Psoas muscle (tissue), 7 donors: ENCODE measurements at regions not wholly inside any gene's neighbourhood (a gene's known extent, or its start where the extent isn't known, plus 50 kb on each side); places are given as distances from the start of the nearest gene placed in this dataset.
A peak's percentile ranks its signal among the peaks of the same experiment; 100 is the strongest.

Experiments
- ATAC-seq, 4 donors: fragments of 200-7000 bp; cut with Tn5 transposase; one replicate each; pipeline ENCODE4 v1.9.1; 2020; ENCODE audit warnings: moderate library complexity in 3 of 4, mild to moderate bottlenecking in 2 of 4
- DNase-seq, 2 donors: peaks; one replicate each; pipeline ENCODE4 v3.0.0-alpha.2; 2020
- H3K27ac ChIP-seq: fragments of 200-600 bp; one replicate; pipeline ENCODE4 v1.8.0; 2022
- H3K27me3 ChIP-seq, 3 donors: fragments of 200-600 bp in 1 of 3; one replicate each; pipeline versions ENCODE4 v1.6.1 to v1.8.0; 2013 to 2022; ENCODE audit warnings: low read length in 2 of 3, mild to moderate bottlenecking in 2 of 3, moderate library complexity in 1 of 3; ENCODE audit not compliant: insufficient read depth in 3 of 3
- H3K36me3 ChIP-seq, 2 donors: fragments of 200-600 bp in 1 of 2; one replicate each; pipeline versions ENCODE4 v1.6.1 to v1.8.0; 2013 to 2022; ENCODE audit warnings: low read depth in 1 of 2, mild to moderate bottlenecking in 1 of 2, moderate library complexity in 1 of 2; ENCODE audit not compliant: insufficient read depth in 1 of 2
- H3K4me1 ChIP-seq: fragments of 200-600 bp; one replicate; pipeline ENCODE4 v1.8.0; 2022
- H3K4me3 ChIP-seq: fragments of 200-600 bp; one replicate; pipeline ENCODE4 v1.8.0; 2022; ENCODE audit warnings: mild to moderate bottlenecking
- H3K9me3 ChIP-seq: fragments of 200-600 bp; one replicate; pipeline ENCODE4 v1.8.0; 2022
- CTCF ChIP-seq: fragments of 200-600 bp; IDR thresholded peaks from one replicate; pipeline ENCODE4 v1.8.0; 2022; ENCODE audit warnings: antibody characterized with exemption
- WGBS, 3 donors: extraction: QIAGEN DNeasy Blood & Tissue Kit; methylation state at CpG; one replicate each; pipeline versions ENCODE4 v1.1.6 to v1.1.7; 2013; 5-methylcytosine and 5-hydroxymethylcytosine counted together
- intact Hi-C, 2 donors: fragments of 100-400 bp; cut with DNase I; formaldehyde crosslinking; loops; one replicate each; pipeline versions ENCODE4 v1.11.0 to v1.14.2; 2022
- donor health status: healthy with polysubstance abuse.
- donor health status: DM: no; HTN: no; CAD: no; lungs with moderate emphysema.
- donor health status: Bipolar disorder and iron deficiency.
- donor health status: healthy.
- donor health status: DM: yes; HTN: yes; CAD: no.
- donor health status: DM: no; HTN: no; CAD: no.
- donor health status: DM: yes; HTN: yes; CAD: no.

GRCh38 chr1:10914056-10914455, 98.4 kb upstream of the TARDBP start:
- ATAC-seq = no peak
- DNase-seq = peak in 1 of 2 donors; percentile 29
- Histone ChIP-seq H3K27me3 (peaks cover 0 to 3% (median 0%) of the 10 kb centered on the region in 3 donors), H3K36me3 (no peaks in the 10 kb centered on the region), H3K4me1 (no peaks in the 10 kb centered on the region), H3K27ac (no peak overlapping the region), H3K9me3 (no peaks in the 10 kb centered on the region), H3K4me3 (no peak overlapping the region)
- WGBS, 3 donors = 92 to 93% (median 93%) methylated on average over 5 of the region's 5 CpGs
- no peak for TF ChIP-seq CTCF
- intact Hi-C loops = no loop called here

- DNase-seq (peak in 1 of 2 donors; percentile 17), ATAC-seq (no peak)
- Histone ChIP-seq H3K9me3 (no peaks in the 10 kb centered on the region), H3K27ac (no peak overlapping the region), H3K36me3 (no peaks in the 10 kb centered on the region), H3K4me3 (no peak overlapping the region), H3K4me1 (no peaks in the 10 kb centered on the region), H3K27me3 (peaks cover 0 to 3% (median 0%) of the 10 kb centered on the region in 3 donors)
- intact Hi-C loops = no loop called here
- TF ChIP-seq CTCF = no peak
- 64 to 74% (median 67%) methylated on average over 8 of the region's 8 CpGs for WGBS, 3 donors
Measured at GRCh38 chr1:10915594-10915993, 96.9 kb upstream of the TARDBP start.

GRCh38 chr1:10916311-10916710, 96.1 kb upstream of the TARDBP start:
- ATAC-seq = no peak
- no peak overlapping the region for H3K27ac ChIP-seq
- H3K27me3 ChIP-seq = peaks cover 0 to 3% (median 0%) of the 10 kb centered on the region in 3 donors
- H3K4me3 ChIP-seq = no peak overlapping the region
- no peaks in the 10 kb centered on the region for H3K4me1 ChIP-seq
- WGBS, 3 donors = 68 to 74% (median 73%) methylated on average over 5 of the region's 5 CpGs
- intact Hi-C loops = no loop called here
- no peaks in the 10 kb centered on the region for H3K9me3 ChIP-seq
- no peak for TF ChIP-seq CTCF
- H3K36me3 ChIP-seq = no peaks in the 10 kb centered on the region
- no peak for DNase-seq

- Histone ChIP-seq H3K36me3 (no peaks in the 10 kb centered on the region), H3K9me3 (no peaks in the 10 kb centered on the region), H3K27me3 (peaks cover 0 to 3% (median 0%) of the 10 kb centered on the region in 3 donors), H3K4me3 (no peak overlapping the region), H3K27ac (no peak overlapping the region), H3K4me1 (no peaks in the 10 kb centered on the region)
- intact Hi-C loops = no loop called here
- no peak for TF ChIP-seq CTCF
- no peak for DNase-seq
- ATAC-seq = no peak
- WGBS, 3 donors = 80 to 83% (median 81%) methylated on average over 10 of the region's 10 CpGs
Measured at GRCh38 chr1:10916991-10917390, 95.5 kb upstream of the TARDBP start.
